ENCODE measurements at regions not wholly inside any gene's neighbourhood (a gene's known extent, or its start where the extent isn't known, plus 50 kb on each side); places are given as distances from the start of the nearest gene placed in this dataset.
A peak's percentile ranks its signal among the peaks of the same experiment; 100 is the strongest.

- TF ChIP-seq CUX1 (CRISPR knock-in tag; IDR thresholded peaks at IDR 0.05) (no peak), BHLHE40 (IDR thresholded peaks at IDR 0.05; ENCODE audit: low read length) (peak; percentile 41; the same call in 1 of the 2 replicates), PREB (CRISPR knock-in tag; IDR thresholded peaks at IDR 0.05) (no peak), ARID4B (CRISPR knock-in tag; IDR thresholded peaks at IDR 0.05) (no peak), TFE3 (CRISPR knock-in tag; IDR thresholded peaks at IDR 0.05) (no peak)
These were observed 239.0 kb downstream of the LMX1A start (continued) for GRCh38 chr1:165117482-165117881.
